ENCODE measurements at regions not wholly inside any gene's neighbourhood (a gene's known extent, or its start where the extent isn't known, plus 50 kb on each side); places are given as distances from the start of the nearest gene placed in this dataset.

- in situ Hi-C loops (cut with HindIII; ENCODE audit: low sequenced_read_pairs): no loop called here
- H3K4me3 ChIP-seq (ENCODE audit: low read depth, low read length): no peak overlapping the region
- no peak for TF ChIP-seq CTCF (IDR thresholded peaks at IDR 0.05; ENCODE audit: low read depth, low read length)
- DNase-seq (ENCODE audit: low read depth, low spot score): no peak
These were observed 108.8 kb downstream of the DDIT4L start for GRCh38 chr4:100081491-100081890.

GRCh38 chr4:100079264-100079663 lies 111.0 kb downstream of the DDIT4L start:
- no peak for TF ChIP-seq CTCF (IDR thresholded peaks at IDR 0.05; ENCODE audit: low read depth, low read length)
- in situ Hi-C loops (cut with HindIII; ENCODE audit: low sequenced_read_pairs): no loop called here
- no peak overlapping the region for H3K4me3 ChIP-seq (ENCODE audit: low read depth, low read length)
- DNase-seq (ENCODE audit: low read depth, low spot score): no peak

GRCh38 chr4:100076753-100077152 lies 113.5 kb downstream of the DDIT4L start:
- H3K4me3 ChIP-seq (ENCODE audit: low read depth, low read length): no peak overlapping the region
- no peak for TF ChIP-seq CTCF (IDR thresholded peaks at IDR 0.05; ENCODE audit: low read depth, low read length)
- in situ Hi-C loops (cut with HindIII; ENCODE audit: low sequenced_read_pairs): no loop called here
- DNase-seq (ENCODE audit: low read depth, low spot score): no peak

GRCh38 chr4:100075486-100076270 lies 114.6 kb downstream of the DDIT4L start:
- H3K4me3 ChIP-seq (ENCODE audit: low read depth, low read length): no peak overlapping the region
- in situ Hi-C loops (cut with HindIII; ENCODE audit: low sequenced_read_pairs): no loop called here
- no peak for DNase-seq (ENCODE audit: low read depth, low spot score)
- TF ChIP-seq CTCF (IDR thresholded peaks at IDR 0.05; ENCODE audit: low read depth, low read length): no peak

- no peak for DNase-seq (ENCODE audit: low read depth, low spot score)
- in situ Hi-C loops (cut with HindIII; ENCODE audit: low sequenced_read_pairs): no loop called here
- no peak for TF ChIP-seq CTCF (IDR thresholded peaks at IDR 0.05; ENCODE audit: low read depth, low read length)
- H3K4me3 ChIP-seq (ENCODE audit: low read depth, low read length): no peak overlapping the region
These were observed 115.2 kb downstream of the DDIT4L start for GRCh38 chr4:100075056-100075455.

- DNase-seq (ENCODE audit: low read depth, low spot score): no peak
- in situ Hi-C loops (cut with HindIII; ENCODE audit: low sequenced_read_pairs): no loop called here
- no peak for TF ChIP-seq CTCF (IDR thresholded peaks at IDR 0.05; ENCODE audit: low read depth, low read length)
- no peak overlapping the region for H3K4me3 ChIP-seq (ENCODE audit: low read depth, low read length)
These were observed 118.8 kb downstream of the DDIT4L start for GRCh38 chr4:100071506-100071905.

Data from astrocyte of the spinal cord (primary cell).